ENCODE measurements at regions not wholly inside any gene's neighbourhood (a gene's known extent, or its start where the extent isn't known, plus 50 kb on each side); places are given as distances from the start of the nearest gene placed in this dataset.

DNA sequence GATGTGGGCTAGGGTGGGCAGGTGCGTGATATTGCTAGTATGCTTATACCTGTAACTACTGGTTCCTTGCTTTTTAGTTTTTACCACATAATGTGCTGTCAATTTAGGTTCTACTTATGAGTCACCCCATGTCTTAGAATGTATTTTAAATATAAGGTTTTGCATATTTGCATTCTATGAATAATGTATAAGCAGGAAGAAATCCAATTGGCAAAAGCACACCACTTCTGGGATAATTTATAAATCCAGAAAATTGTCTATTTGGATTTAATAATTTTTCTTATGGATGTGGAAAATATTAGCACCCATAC is 421.6 kb downstream of the PCDH7 start:
- Histone ChIP-seq H3K36me3 (ENCODE audit: control insufficient read depth, insufficient read depth, low read length) (no peaks in the 10 kb centered on the region), H3K4me3 (replicated peaks; ENCODE audit: low read depth, low read length) (no peak overlapping the region), H3K27me3 (replicated peaks; ENCODE audit: control insufficient read depth, insufficient read depth, low read length) (no peaks in the 10 kb centered on the region)
- TF ChIP-seq, protein P1, sequence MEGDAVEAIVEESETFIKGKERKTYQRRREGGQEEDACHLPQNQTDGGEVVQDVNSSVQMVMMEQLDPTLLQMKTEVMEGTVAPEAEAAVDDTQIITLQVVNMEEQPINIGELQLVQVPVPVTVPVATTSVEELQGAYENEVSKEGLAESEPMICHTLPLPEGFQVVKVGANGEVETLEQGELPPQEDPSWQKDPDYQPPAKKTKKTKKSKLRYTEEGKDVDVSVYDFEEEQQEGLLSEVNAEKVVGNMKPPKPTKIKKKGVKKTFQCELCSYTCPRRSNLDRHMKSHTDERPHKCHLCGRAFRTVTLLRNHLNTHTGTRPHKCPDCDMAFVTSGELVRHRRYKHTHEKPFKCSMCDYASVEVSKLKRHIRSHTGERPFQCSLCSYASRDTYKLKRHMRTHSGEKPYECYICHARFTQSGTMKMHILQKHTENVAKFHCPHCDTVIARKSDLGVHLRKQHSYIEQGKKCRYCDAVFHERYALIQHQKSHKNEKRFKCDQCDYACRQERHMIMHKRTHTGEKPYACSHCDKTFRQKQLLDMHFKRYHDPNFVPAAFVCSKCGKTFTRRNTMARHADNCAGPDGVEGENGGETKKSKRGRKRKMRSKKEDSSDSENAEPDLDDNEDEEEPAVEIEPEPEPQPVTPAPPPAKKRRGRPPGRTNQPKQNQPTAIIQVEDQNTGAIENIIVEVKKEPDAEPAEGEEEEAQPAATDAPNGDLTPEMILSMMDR (IDR thresholded peaks at IDR 0.05; ENCODE audit: insufficient read depth, low read length, poor library complexity, severe bottlenecking) = no peak
- DNase-seq (ENCODE audit: extremely low read depth, insufficient read length) = no peak

- Histone ChIP-seq H3K27me3 (replicated peaks; ENCODE audit: control insufficient read depth, insufficient read depth, low read length) (no peaks in the 10 kb centered on the region), H3K36me3 (ENCODE audit: control insufficient read depth, insufficient read depth, low read length) (no peaks in the 10 kb centered on the region), H3K4me3 (replicated peaks; ENCODE audit: low read depth, low read length) (no peak overlapping the region)
- TF ChIP-seq, protein P1 (IDR thresholded peaks at IDR 0.05; ENCODE audit: insufficient read depth, low read length, poor library complexity, severe bottlenecking) = no peak
- no peak for DNase-seq (ENCODE audit: extremely low read depth, insufficient read length)
Observed at GRCh38 chr4:31146366-31146765, 426.2 kb downstream of the PCDH7 start.

GRCh38 chr4:31148990-31149389 is 428.8 kb downstream of the PCDH7 start:
- H3K36me3 ChIP-seq (ENCODE audit: control insufficient read depth, insufficient read depth, low read length) = no peaks in the 10 kb centered on the region
- no peak overlapping the region for H3K4me3 ChIP-seq (replicated peaks; ENCODE audit: low read depth, low read length)
- TF ChIP-seq, protein P1 (IDR thresholded peaks at IDR 0.05; ENCODE audit: insufficient read depth, low read length, poor library complexity, severe bottlenecking) = no peak
- no peak for DNase-seq (ENCODE audit: extremely low read depth, insufficient read length)
- no peaks in the 10 kb centered on the region for H3K27me3 ChIP-seq (replicated peaks; ENCODE audit: control insufficient read depth, insufficient read depth, low read length)

GRCh38 chr4:31156221-31156620 is 436.1 kb downstream of the PCDH7 start:
- no peak for DNase-seq (ENCODE audit: extremely low read depth, insufficient read length)

DNA sequence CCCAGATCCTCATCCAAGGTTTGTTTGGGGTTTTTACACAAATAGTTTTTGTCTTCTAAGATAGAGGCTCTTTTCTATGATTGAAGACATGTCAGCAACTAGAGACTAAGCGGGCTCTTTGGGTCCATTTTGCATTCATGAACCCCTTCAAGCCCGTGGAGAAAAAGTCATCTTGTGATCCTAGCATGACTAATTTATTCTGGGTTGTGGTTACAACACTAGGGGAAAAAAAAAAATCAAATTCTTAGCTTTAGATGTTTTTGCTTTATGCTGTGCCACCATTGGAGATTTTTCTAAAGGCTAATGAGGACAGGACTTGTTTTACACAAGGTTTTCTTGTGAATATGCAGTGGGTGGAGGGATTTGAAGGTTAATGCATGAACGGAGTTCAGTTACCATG is 440.0 kb downstream of the PCDH7 start:
- Histone ChIP-seq H3K4me3 (replicated peaks; ENCODE audit: low read depth, low read length) (no peak overlapping the region), H3K27me3 (replicated peaks; ENCODE audit: control insufficient read depth, insufficient read depth, low read length) (no peaks in the 10 kb centered on the region), H3K36me3 (ENCODE audit: control insufficient read depth, insufficient read depth, low read length) (no peaks in the 10 kb centered on the region)
- TF ChIP-seq, protein P1 (IDR thresholded peaks at IDR 0.05; ENCODE audit: insufficient read depth, low read length, poor library complexity, severe bottlenecking) = no peak
- DNase-seq (ENCODE audit: extremely low read depth, insufficient read length) = no peak

More at GRCh38 chr4:31156221-31156620, 436.1 kb downstream of the PCDH7 start:
- Histone ChIP-seq H3K4me3 (replicated peaks; ENCODE audit: low read depth, low read length) (no peak overlapping the region), H3K27me3 (replicated peaks; ENCODE audit: control insufficient read depth, insufficient read depth, low read length) (no peaks in the 10 kb centered on the region), H3K36me3 (ENCODE audit: control insufficient read depth, insufficient read depth, low read length) (no peaks in the 10 kb centered on the region)
- TF ChIP-seq, protein P1 (IDR thresholded peaks at IDR 0.05; ENCODE audit: insufficient read depth, low read length, poor library complexity, severe bottlenecking) = no peak

- H3K4me3 ChIP-seq (replicated peaks; ENCODE audit: low read depth, low read length) = no peak overlapping the region
- H3K27me3 ChIP-seq (replicated peaks; ENCODE audit: control insufficient read depth, insufficient read depth, low read length) = no peaks in the 10 kb centered on the region
- DNase-seq (ENCODE audit: extremely low read depth, insufficient read length) = no peak
- H3K36me3 ChIP-seq (ENCODE audit: control insufficient read depth, insufficient read depth, low read length) = no peaks in the 10 kb centered on the region
- TF ChIP-seq, protein P1 (IDR thresholded peaks at IDR 0.05; ENCODE audit: insufficient read depth, low read length, poor library complexity, severe bottlenecking) = no peak
Observed at GRCh38 chr4:31169846-31170245, 449.7 kb downstream of the PCDH7 start.
